Occipital lobe (tissue), 1 donor: ENCODE measurements at regions not wholly inside any gene's neighbourhood (a gene's known extent, or its start where the extent isn't known, plus 50 kb on each side); places are given as distances from the start of the nearest gene placed in this dataset.

Experiments used
- DNase-seq: peaks from one replicate; lab custom pipeline; 2025; lab: John Stamatoyannopoulos, UW

GRCh38 chr10:107855301-107856046 lies 691.0 kb upstream of the SORCS1 start:
- no peak for DNase-seq

GRCh38 chr10:107848726-107849360 lies 684.3 kb upstream of the SORCS1 start:
- DNase-seq, result no peak

GRCh38 chr10:107847620-107848019 lies 683.1 kb upstream of the SORCS1 start:
- DNase-seq, result no peak

GRCh38 chr10:107834706-107835105 lies 670.2 kb upstream of the SORCS1 start:
- DNase-seq, result no peak

- DNase-seq, result no peak
Observed at GRCh38 chr10:107831772-107832171, 667.3 kb upstream of the SORCS1 start.

- DNase-seq, result no peak
Observed at GRCh38 chr10:107829161-107829560, 664.7 kb upstream of the SORCS1 start.

GRCh38 chr10:107826171-107826570 lies 661.7 kb upstream of the SORCS1 start:
- DNase-seq, result no peak

GRCh38 chr10:107814865-107815487 lies 650.5 kb upstream of the SORCS1 start:
- peak; percentile 4 for DNase-seq

GRCh38 chr10:107813451-107814162 lies 649.1 kb upstream of the SORCS1 start:
- no peak for DNase-seq

GRCh38 chr10:107809889-107810288 lies 645.4 kb upstream of the SORCS1 start:
- no peak for DNase-seq

GRCh38 chr10:107807836-107808235 lies 643.3 kb upstream of the SORCS1 start:
- DNase-seq, result no peak

- no peak for DNase-seq
Observed at GRCh38 chr10:107806026-107806425, 641.5 kb upstream of the SORCS1 start.

- no peak for DNase-seq
Observed at GRCh38 chr10:107803546-107803945, 639.0 kb upstream of the SORCS1 start.

- DNase-seq, result no peak
Observed at GRCh38 chr10:107800061-107800460, 635.6 kb upstream of the SORCS1 start.

- no peak for DNase-seq
Observed at GRCh38 chr10:107790271-107790670, 625.8 kb upstream of the SORCS1 start.

- DNase-seq, result no peak
Observed at GRCh38 chr10:107771066-107771465, 606.6 kb upstream of the SORCS1 start.

- no peak for DNase-seq
Observed at GRCh38 chr10:107767185-107767584, 602.7 kb upstream of the SORCS1 start.

GRCh38 chr10:107754814-107755213 lies 590.3 kb upstream of the SORCS1 start:
- DNase-seq, result no peak

- no peak for DNase-seq
Observed at GRCh38 chr10:107749235-107749634, 584.7 kb upstream of the SORCS1 start.

GRCh38 chr10:107747851-107748250 lies 583.3 kb upstream of the SORCS1 start:
- no peak for DNase-seq

- DNase-seq, result no peak
Observed at GRCh38 chr10:107741971-107742370, 577.5 kb upstream of the SORCS1 start.
